Skeletal muscle tissue (tissue), 3 donors: ENCODE measurements at regions not wholly inside any gene's neighbourhood (a gene's known extent, or its start where the extent isn't known, plus 50 kb on each side); places are given as distances from the start of the nearest gene placed in this dataset.

Experiments
- H3K27ac ChIP-seq: one replicate; pipeline ENCODE4 v1.7.0; 2013; ENCODE audit warnings: mild to moderate bottlenecking, low read depth, low read length, inconsistent platforms
- H3K27me3 ChIP-seq, 3 donors: one replicate each; pipeline ENCODE4 v1.7.0; 2013; ENCODE audit warnings: low read length in 3 of 3; ENCODE audit not compliant: control insufficient read depth in 3 of 3, insufficient read depth in 3 of 3
- H3K36me3 ChIP-seq, 3 donors: one replicate each; pipeline ENCODE4 v1.7.0; 2013; ENCODE audit warnings: low read length in 3 of 3; ENCODE audit not compliant: control insufficient read depth in 3 of 3, insufficient read depth in 3 of 3
- H3K4me1 ChIP-seq, 3 donors: one replicate each; pipeline ENCODE4 v1.7.0; 2013; ENCODE audit warnings: low read length in 3 of 3, mild to moderate bottlenecking in 3 of 3; ENCODE audit not compliant: control insufficient read depth in 3 of 3, insufficient read depth in 3 of 3
- H3K4me3 ChIP-seq, 3 donors: one replicate each; pipeline ENCODE4 v1.7.0; 2013; ENCODE audit warnings: low read length in 3 of 3
- H3K9ac ChIP-seq, 3 donors: one replicate each; pipeline ENCODE4 v1.7.0; 2013; ENCODE audit warnings: low read length in 3 of 3, mild to moderate bottlenecking in 3 of 3, moderate library complexity in 2 of 3, low read depth in 1 of 3
- H3K9me3 ChIP-seq, 3 donors: one replicate each; pipeline ENCODE4 v1.7.0; 2013; ENCODE audit warnings: low read length in 3 of 3; ENCODE audit not compliant: control insufficient read depth in 3 of 3
- donor health status: Osteomylitis.

DNA sequence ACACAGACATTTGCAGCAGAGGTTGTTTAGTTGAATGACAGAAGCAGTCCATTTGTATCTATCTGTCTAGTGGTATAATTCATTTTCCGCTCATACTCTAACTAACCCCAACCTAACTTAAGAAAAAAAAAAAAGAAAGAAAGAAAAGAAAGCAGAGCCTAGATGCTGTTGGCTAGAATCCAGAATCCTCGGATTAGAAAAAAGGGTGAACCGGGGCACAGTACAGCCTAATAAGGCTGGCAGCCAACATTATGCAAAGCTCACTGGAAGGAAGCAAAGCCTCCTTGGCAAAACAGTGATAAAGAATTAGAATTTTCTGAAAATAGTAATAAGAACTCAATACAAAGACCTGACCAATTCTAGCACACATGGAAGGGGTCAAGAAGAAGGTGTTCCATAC, 640.8 kb downstream of the TUSC7 start:
- H3K9me3 ChIP-seq, result no peaks in the 10 kb centered on the region
- H3K36me3 ChIP-seq, result no peaks in the 10 kb centered on the region
- H3K4me1 ChIP-seq, result no peaks in the 10 kb centered on the region
- H3K27me3 ChIP-seq, result no peaks in the 10 kb centered on the region
- H3K9ac ChIP-seq, result no peak overlapping the region
- H3K4me3 ChIP-seq, result no peak overlapping the region
- no peak overlapping the region for H3K27ac ChIP-seq

DNA sequence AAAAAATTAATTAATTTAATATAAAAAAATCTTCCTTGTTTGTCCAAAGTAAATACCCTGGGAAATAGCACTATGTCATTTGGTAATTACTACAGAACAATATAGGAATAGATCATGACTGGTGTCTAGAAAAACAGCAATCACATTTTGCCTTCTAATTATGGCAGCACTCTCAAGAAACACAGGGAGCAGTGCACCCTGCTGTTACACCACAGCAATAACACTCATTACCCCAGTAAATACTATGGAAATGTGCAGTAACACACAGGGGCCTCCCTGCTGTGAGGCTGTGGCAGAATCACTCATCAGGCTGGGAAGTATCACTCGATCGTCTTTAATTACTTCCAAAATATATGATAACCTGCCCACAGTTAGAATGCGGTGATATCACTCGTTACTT, 646.0 kb downstream of the TUSC7 start:
- no peak overlapping the region for H3K4me3 ChIP-seq
- H3K9ac ChIP-seq, result no peak overlapping the region
- H3K9me3 ChIP-seq, result no peaks in the 10 kb centered on the region
- no peaks in the 10 kb centered on the region for H3K4me1 ChIP-seq
- no peak overlapping the region for H3K27ac ChIP-seq
- no peaks in the 10 kb centered on the region for H3K27me3 ChIP-seq
- H3K36me3 ChIP-seq, result no peaks in the 10 kb centered on the region

DNA sequence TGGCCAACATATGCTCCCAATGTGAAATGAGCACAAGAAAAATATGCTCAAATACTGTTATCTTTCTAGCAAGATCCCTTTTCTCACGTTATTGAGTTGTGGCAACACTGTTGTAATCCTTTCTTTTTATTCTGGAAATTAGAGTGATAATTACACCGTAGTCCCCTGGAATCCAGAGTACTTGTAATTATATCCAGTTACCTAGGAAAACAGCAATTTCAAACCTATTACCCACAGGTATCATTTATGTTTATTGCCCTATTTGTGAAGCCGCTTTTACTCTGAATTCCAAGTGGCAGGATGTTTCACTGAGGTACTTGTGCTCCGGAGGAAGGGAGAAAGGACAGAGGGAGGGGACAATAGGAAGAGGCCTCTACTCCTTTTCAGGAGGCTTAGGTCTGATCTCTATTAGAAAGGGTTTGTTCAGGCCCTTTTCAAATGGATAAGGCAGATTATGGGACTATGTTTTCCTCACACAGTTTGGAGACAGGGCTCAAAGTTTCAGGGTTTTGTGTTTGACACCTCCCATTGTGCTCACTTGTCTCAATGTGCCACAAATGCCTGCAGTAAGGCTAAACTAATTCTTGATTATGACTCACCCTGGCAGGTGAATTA, 646.6 kb downstream of the TUSC7 start:
- Histone ChIP-seq H3K9ac (no peak overlapping the region), H3K27ac (no peak overlapping the region), H3K4me1 (no peaks in the 10 kb centered on the region), H3K36me3 (no peaks in the 10 kb centered on the region), H3K9me3 (no peaks in the 10 kb centered on the region), H3K27me3 (no peaks in the 10 kb centered on the region), H3K4me3 (no peak overlapping the region)

DNA sequence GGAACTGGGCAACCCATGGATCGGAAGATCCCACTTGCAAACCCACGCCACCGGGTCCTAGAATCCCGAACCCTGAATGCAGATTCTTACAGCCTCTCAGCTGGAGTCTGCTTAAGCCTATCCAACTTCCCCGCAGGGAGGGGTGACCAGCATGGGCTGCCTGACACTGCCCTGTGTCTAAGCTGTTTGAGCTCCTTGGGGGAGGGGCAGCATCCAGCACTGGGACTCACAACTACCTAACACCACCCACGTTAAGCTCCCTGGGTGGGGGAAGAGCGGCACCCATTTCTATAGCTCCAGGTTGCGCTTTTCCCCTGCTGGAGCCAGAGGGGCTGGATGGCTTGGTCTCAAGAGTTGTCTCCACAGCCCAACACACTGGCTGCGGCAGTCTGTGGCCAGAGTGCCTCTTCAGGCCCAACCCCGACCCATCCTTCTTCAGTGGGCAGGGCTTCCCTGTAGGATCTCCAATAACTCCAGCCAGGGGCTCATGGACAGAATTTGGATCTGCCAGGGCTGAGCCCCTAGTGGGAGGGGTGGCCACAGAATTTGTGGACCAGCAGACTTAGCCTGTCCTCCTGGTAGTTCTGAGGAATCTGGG, 649.2 kb downstream of the TUSC7 start:
- Histone ChIP-seq H3K36me3 (no peaks in the 10 kb centered on the region), H3K9ac (no peak overlapping the region), H3K4me1 (no peaks in the 10 kb centered on the region), H3K27ac (no peak overlapping the region), H3K27me3 (no peaks in the 10 kb centered on the region), H3K9me3 (no peaks in the 10 kb centered on the region), H3K4me3 (no peak overlapping the region)

DNA sequence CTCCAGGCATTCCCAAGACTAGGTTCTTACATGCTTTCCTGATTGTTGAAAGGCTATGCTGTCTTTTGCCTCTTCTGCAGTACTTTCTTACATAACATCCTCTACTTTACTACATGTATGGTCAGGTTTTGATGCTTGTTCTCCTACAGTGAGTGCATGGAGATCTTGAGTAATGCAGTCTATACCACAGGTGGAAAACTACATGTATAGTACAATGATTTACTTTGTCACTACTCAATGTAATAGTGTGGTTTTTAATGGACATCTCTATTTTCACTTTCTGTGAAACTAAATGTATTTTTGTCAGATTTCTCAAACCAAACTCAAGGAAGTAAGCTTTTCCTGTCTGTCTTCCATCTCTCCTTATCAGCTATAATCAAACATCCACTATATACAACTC, 657.0 kb downstream of the TUSC7 start:
- no peak overlapping the region for H3K27ac ChIP-seq
- no peaks in the 10 kb centered on the region for H3K4me1 ChIP-seq
- no peak overlapping the region for H3K4me3 ChIP-seq
- H3K36me3 ChIP-seq, result no peaks in the 10 kb centered on the region
- no peaks in the 10 kb centered on the region for H3K9me3 ChIP-seq
- H3K27me3 ChIP-seq, result no peaks in the 10 kb centered on the region
- no peak overlapping the region for H3K9ac ChIP-seq

DNA sequence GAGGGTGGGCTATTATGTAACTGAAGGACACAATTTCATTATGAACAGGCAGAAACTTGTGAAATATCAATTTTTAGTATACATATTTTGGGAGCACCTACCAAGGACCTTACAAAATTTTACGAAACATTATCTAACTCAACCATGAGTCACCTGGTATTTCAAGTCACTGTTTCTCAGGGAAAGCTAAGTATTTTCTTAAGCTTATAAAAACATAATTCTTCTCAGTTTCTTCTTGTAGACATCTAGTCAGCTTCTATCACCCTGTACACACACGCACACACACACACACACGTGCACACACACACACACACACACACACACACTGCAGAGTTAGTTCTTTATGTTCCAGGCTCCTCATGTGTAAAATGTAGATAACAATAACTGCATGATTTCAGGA, 658.3 kb downstream of the TUSC7 start:
- Histone ChIP-seq H3K9me3 (no peaks in the 10 kb centered on the region), H3K27me3 (no peaks in the 10 kb centered on the region), H3K36me3 (no peaks in the 10 kb centered on the region)

DNA sequence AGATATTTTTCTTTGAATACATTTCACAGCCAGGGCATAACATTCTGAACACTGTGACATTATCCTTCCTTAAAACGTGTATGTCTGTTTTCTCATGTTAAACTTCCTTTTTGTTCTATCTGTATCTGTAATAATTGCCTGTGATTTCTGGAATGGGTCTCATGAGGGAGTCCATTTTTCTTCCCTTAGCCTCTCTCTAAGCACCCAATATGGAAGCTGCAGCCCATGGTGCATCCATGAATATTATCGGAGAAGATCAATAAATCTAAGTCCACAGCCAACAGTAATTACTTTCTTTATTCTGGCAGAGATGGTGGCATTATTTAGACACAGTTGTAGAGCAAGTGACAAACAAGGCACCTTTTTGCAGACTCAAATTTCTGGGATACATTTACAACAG, 671.1 kb downstream of the TUSC7 start:
- no peaks in the 10 kb centered on the region for H3K4me1 ChIP-seq
- no peak overlapping the region for H3K4me3 ChIP-seq
- H3K27ac ChIP-seq, result no peak overlapping the region
- no peaks in the 10 kb centered on the region for H3K9me3 ChIP-seq
- no peaks in the 10 kb centered on the region for H3K36me3 ChIP-seq
- H3K27me3 ChIP-seq, result no peaks in the 10 kb centered on the region
- no peak overlapping the region for H3K9ac ChIP-seq

More for the DNA sequence above, 658.3 kb downstream of the TUSC7 start:
- no peak overlapping the region for H3K9ac ChIP-seq
- H3K4me1 ChIP-seq, result no peaks in the 10 kb centered on the region
- no peak overlapping the region for H3K4me3 ChIP-seq
- H3K27ac ChIP-seq, result no peak overlapping the region

DNA sequence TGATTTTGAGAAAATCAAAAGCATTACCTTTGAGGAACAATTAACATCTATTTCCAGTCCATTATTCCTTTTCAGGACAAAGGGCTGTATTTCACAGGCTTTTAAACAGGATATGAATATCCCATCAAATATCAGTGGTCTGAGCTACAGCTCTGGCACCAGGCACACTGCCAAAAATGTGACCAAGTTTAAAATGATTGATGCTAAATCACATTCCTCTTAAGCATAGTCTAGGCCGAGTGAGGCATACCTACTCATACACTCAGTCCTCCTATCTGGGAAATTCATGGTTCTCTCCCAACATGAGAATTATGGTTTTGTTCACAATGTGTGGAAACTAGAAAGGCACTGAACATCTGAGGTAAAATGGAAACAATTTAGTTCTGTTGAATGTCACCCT, 683.5 kb downstream of the TUSC7 start:
- Histone ChIP-seq H3K4me1 (no peaks in the 10 kb centered on the region), H3K9me3 (no peaks in the 10 kb centered on the region), H3K36me3 (no peaks in the 10 kb centered on the region), H3K4me3 (no peak overlapping the region), H3K27me3 (peaks cover 0 to 2% (median 0%) of the 10 kb centered on the region in 3 donors), H3K27ac (no peak overlapping the region), H3K9ac (no peak overlapping the region)

DNA sequence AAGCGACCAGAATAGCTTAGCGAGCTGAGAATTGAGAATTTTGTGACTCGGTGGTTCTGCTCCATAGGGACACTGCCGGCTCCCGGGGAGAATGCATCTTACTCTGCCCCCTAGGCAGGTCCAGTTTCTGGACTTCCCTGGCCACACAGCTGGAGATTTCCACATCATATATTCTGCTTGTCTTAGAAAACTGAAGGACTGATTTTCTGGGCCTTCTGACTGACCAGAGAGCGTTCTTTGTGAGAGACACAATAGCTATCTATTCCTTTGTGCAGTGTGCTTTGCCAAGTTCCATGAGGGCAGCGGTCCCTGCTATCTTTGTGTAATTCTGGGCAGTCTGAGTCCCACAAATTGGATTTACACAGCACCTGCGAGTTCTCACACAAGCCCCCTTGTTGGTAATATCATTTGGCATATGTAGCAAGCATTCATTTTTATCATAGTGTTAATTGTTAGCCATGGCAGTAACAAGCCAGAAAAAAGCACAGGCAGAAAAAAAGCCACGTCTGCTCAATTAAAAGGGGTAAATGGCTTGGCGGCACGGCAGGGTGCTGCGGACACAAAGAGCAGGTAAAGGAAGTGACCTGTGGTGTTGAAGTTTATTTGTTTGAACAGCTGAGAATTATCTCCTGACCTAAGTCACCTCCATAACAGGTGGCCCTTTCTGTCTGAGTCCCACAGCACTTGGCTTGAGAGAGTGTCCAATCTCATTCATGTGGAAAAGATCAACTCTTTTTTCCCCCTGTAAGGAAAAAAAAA, 688.7 kb downstream of the TUSC7 start:
- no peaks in the 10 kb centered on the region for H3K9me3 ChIP-seq
- H3K36me3 ChIP-seq, result no peaks in the 10 kb centered on the region
- H3K4me3 ChIP-seq, result no peak overlapping the region
- H3K4me1 ChIP-seq, result peaks cover 0 to 6% (median 4%) of the 10 kb centered on the region in 3 donors
- H3K27me3 ChIP-seq, result peaks cover 0 to 2% (median 0%) of the 10 kb centered on the region in 3 donors
- H3K9ac ChIP-seq, result no peak overlapping the region
- no peak overlapping the region for H3K27ac ChIP-seq
